ENCODE measurements at regions not wholly inside any gene's neighbourhood (a gene's known extent, or its start where the extent isn't known, plus 50 kb on each side); places are given as distances from the start of the nearest gene placed in this dataset.

DNA sequence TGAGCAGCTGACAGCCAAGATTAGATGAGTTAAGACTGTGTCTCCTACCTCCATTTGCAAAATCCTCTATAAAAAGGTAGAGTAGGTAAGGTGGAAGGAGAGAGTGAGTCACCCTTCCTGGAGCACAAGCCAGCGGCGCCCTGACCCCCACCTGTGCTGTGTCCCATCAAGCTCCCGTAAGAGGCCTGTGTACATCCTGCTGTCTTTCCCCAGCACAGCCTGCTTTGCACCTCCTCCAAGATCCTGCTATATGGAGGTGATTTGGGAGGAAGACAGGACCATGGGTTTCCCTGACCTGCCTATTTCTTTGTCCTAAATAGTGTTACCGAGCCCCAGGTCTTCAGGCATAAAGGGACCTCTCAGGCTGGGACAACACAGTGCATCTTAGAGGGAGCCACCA, 62.3 kb upstream of the UQCRFS1 start (continued):
- no peak for TF ChIP-seq SRF (IDR thresholded peaks at IDR 0.05; ENCODE audit: low read depth)
- no peak for TF ChIP-seq CBX3 (IDR thresholded peaks at IDR 0.05; ENCODE audit: low read depth)
- TF ChIP-seq, protein P1, sequence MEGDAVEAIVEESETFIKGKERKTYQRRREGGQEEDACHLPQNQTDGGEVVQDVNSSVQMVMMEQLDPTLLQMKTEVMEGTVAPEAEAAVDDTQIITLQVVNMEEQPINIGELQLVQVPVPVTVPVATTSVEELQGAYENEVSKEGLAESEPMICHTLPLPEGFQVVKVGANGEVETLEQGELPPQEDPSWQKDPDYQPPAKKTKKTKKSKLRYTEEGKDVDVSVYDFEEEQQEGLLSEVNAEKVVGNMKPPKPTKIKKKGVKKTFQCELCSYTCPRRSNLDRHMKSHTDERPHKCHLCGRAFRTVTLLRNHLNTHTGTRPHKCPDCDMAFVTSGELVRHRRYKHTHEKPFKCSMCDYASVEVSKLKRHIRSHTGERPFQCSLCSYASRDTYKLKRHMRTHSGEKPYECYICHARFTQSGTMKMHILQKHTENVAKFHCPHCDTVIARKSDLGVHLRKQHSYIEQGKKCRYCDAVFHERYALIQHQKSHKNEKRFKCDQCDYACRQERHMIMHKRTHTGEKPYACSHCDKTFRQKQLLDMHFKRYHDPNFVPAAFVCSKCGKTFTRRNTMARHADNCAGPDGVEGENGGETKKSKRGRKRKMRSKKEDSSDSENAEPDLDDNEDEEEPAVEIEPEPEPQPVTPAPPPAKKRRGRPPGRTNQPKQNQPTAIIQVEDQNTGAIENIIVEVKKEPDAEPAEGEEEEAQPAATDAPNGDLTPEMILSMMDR (IDR thresholded peaks at IDR 0.05 in 2 of 3, conservative IDR thresholded peaks at IDR 0.05 in 1 of 3; ENCODE audit: borderline replicate concordance in 1 of 3, insufficient read depth in 1 of 3, low read depth in 2 of 3, low read length in 2 of 3): no peak
- TF ChIP-seq, protein P2, sequence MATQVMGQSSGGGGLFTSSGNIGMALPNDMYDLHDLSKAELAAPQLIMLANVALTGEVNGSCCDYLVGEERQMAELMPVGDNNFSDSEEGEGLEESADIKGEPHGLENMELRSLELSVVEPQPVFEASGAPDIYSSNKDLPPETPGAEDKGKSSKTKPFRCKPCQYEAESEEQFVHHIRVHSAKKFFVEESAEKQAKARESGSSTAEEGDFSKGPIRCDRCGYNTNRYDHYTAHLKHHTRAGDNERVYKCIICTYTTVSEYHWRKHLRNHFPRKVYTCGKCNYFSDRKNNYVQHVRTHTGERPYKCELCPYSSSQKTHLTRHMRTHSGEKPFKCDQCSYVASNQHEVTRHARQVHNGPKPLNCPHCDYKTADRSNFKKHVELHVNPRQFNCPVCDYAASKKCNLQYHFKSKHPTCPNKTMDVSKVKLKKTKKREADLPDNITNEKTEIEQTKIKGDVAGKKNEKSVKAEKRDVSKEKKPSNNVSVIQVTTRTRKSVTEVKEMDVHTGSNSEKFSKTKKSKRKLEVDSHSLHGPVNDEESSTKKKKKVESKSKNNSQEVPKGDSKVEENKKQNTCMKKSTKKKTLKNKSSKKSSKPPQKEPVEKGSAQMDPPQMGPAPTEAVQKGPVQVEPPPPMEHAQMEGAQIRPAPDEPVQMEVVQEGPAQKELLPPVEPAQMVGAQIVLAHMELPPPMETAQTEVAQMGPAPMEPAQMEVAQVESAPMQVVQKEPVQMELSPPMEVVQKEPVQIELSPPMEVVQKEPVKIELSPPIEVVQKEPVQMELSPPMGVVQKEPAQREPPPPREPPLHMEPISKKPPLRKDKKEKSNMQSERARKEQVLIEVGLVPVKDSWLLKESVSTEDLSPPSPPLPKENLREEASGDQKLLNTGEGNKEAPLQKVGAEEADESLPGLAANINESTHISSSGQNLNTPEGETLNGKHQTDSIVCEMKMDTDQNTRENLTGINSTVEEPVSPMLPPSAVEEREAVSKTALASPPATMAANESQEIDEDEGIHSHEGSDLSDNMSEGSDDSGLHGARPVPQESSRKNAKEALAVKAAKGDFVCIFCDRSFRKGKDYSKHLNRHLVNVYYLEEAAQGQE (IDR thresholded peaks at IDR 0.05; ENCODE audit: low read depth): no peak

DNA sequence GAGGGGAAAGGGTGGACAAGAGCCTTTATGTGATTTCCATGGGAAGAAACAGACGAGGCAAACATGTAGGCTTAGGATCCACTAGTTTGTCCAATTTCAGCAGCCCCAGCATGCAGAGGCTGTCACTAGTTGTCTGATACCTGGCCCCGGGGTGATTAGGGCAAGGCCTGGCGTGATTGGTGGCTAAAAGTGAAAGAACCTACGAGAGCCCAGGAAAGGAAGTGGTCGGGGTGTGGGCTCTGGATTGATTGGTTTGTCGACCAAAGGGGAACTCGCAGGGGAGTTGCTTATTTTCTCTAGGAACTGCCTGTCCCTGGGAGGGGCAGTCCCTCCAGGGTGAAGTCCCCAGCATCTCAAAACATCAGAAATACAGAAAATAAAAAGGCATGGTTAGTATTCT, 64.2 kb upstream of the UQCRFS1 start:
- ATAC-seq (no peak; the same call in 1 of the 2 replicates), DNase-seq (ENCODE audit: low read depth, low spot score) (no peak)
- ChIA-PET POLR2A (no interaction called here), RAD21 (ENCODE audit: low non-redundant PET in 1 of 2, low total read pairs in 2 of 2, uncharacterized antibody in 2 of 2, unreplicated experiment in 2 of 2) (no interaction called here), CTCF (no interaction called here)
- no peaks in the 10 kb centered on the region for H4K20me1 ChIP-seq (ENCODE audit: insufficient read depth)
- H3K4me3 ChIP-seq (replicated peaks in 1 of 2; ENCODE audit: low read depth in 1 of 2, low read length in 2 of 2): no peak overlapping the region
- no peaks in the 10 kb centered on the region for H3K9me3 ChIP-seq (ENCODE audit: control insufficient read depth in 1 of 2, insufficient read depth in 1 of 2, low read depth in 1 of 2, low read length in 2 of 2)
- no peak overlapping the region for H2AFZ ChIP-seq (ENCODE audit: low read depth, low read length, poor library complexity, severe bottlenecking)
- no peak overlapping the region for H3K9ac ChIP-seq (ENCODE audit: low read length)
- H3K4me2 ChIP-seq (ENCODE audit: low read length): no peak overlapping the region
- H3K4me1 ChIP-seq (ENCODE audit: control insufficient read depth in 1 of 2, insufficient read depth in 2 of 2, low read length in 2 of 2): no peaks in the 10 kb centered on the region
- H3K27ac ChIP-seq (ENCODE audit: low read depth, low read length): no peak overlapping the region
- H3K9me2 ChIP-seq (ENCODE audit: insufficient read depth): no peaks in the 10 kb centered on the region
- H3K27me3 ChIP-seq (ENCODE audit: insufficient read depth, low read length): peaks cover 27% of the 10 kb centered on the region
- intact Hi-C loops (cut with micrococcal nuclease): no loop called here
- no TSS peak for BruUV-seq (replicated peaks)
- H3K36me3 ChIP-seq (ENCODE audit: control insufficient read depth in 1 of 2, insufficient read depth in 2 of 2, low read length in 2 of 2): no peaks in the 10 kb centered on the region
- H3K79me2 ChIP-seq (ENCODE audit: insufficient read depth, low read length): no peaks in the 10 kb centered on the region
- TF ChIP-seq EGR1 (IDR thresholded peaks at IDR 0.05; ENCODE audit: low read depth): no peak
- TF ChIP-seq, protein P3, sequence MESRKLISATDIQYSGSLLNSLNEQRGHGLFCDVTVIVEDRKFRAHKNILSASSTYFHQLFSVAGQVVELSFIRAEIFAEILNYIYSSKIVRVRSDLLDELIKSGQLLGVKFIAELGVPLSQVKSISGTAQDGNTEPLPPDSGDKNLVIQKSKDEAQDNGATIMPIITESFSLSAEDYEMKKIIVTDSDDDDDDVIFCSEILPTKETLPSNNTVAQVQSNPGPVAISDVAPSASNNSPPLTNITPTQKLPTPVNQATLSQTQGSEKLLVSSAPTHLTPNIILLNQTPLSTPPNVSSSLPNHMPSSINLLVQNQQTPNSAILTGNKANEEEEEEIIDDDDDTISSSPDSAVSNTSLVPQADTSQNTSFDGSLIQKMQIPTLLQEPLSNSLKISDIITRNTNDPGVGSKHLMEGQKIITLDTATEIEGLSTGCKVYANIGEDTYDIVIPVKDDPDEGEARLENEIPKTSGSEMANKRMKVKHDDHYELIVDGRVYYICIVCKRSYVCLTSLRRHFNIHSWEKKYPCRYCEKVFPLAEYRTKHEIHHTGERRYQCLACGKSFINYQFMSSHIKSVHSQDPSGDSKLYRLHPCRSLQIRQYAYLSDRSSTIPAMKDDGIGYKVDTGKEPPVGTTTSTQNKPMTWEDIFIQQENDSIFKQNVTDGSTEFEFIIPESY (IDR thresholded peaks at IDR 0.05; ENCODE audit: extremely low read depth, insufficient replicate concordance, low read length): no peak
- TF ChIP-seq TCF7L2 (IDR thresholded peaks at IDR 0.05; ENCODE audit: borderline replicate concordance, extremely low read depth, insufficient read depth, insufficient read length): no peak
- no peak for TF ChIP-seq SIN3A (IDR thresholded peaks at IDR 0.05; ENCODE audit: low read depth)
- TF ChIP-seq POLR2A (IDR thresholded peaks at IDR 0.05; ENCODE audit: borderline replicate concordance, extremely low read depth, insufficient read depth, insufficient read length): no peak
- TF ChIP-seq JUND (IDR thresholded peaks at IDR 0.05): no peak
- TF ChIP-seq CBX3 (IDR thresholded peaks at IDR 0.05; ENCODE audit: low read depth): no peak
- TF ChIP-seq ELF1 (IDR thresholded peaks at IDR 0.05; ENCODE audit: borderline replicate concordance, low read depth): no peak
- TF ChIP-seq ZFX (IDR thresholded peaks at IDR 0.05): no peak
- no peak for TF ChIP-seq ZNF274 (IDR thresholded peaks at IDR 0.05; ENCODE audit: low read depth, low read length)
- no peak for TF ChIP-seq YY1 (IDR thresholded peaks at IDR 0.05; ENCODE audit: extremely low read depth, insufficient replicate concordance, low read depth, low read length)
- TF ChIP-seq, protein P2 (IDR thresholded peaks at IDR 0.05; ENCODE audit: low read depth): no peak
